Left lobe of liver (tissue), 2 donors: ENCODE measurements at regions not wholly inside any gene's neighbourhood (a gene's known extent, or its start where the extent isn't known, plus 50 kb on each side); places are given as distances from the start of the nearest gene placed in this dataset.

Source experiments
- ATAC-seq: fragments of 200-7000 bp; cut with Tn5 transposase; one replicate; pipeline ENCODE4 v1.9.1; 2020; ENCODE audit warnings: mild to moderate bottlenecking, moderate library complexity
- DNase-seq: peaks from one replicate; pipeline ENCODE4 v3.0.0-alpha.2; 2020; ENCODE audit warnings: low spot score
- donor health status: DM: no; HTN: no; CAD: no; lungs with moderate emphysema.
- donor health status: DM: no; HTN: yes; CAD: no.

DNA sequence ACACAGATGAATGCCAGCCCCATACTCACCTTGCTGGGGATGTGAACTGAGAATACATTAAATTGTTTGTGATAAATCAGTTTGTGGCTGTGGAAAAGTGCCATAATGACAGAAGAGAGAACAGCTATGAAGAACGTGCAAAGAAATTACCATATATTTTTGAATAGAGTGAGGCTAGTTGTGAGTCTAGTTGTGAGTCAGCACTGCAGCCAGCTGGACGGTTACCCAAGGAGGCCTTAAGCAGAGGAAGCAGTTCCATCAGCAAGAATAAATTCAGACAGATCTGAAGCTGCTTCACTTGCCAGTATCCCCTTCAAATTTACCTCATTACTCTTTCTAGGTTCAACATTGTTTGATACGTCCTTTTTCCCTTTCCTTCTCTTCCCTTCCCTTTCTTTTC, 446.0 kb downstream of the MTRR start:
- DNase-seq: no peak
- no peak for ATAC-seq

DNA sequence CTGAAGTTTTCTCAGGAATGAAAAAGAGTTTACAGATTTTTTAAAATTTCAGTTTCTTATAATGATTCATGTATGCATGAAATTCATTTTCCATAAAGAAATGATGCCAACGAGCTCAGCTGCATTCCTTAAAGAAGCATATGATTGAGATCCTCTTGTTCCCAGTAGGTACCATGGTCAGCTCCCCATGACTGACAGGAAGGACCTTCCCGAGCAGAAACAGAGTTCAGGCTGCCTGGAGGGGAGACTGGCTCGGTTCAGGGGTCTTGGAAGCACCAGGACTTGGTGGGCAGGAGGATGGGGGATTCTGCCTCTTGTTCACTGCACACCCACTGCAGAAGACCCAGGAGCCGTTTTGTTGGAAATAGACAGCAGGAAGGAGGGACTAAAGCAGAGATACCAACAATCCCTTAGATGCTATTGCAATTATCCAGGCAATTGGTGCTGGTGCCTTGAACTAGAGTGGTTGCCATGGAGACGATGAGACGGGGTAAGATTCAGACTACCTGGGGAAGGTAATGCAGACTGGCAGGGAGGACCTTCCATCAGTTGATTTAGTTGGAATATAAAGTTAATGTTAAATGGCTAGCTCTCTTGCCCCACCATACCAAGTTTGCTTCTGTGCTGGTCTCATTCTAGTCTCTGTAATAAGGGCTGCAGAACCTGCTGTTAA, 447.8 kb downstream of the MTRR start:
- DNase-seq (no peak), ATAC-seq (no peak)

GRCh38 chr5:8317335-8317734, 448.4 kb downstream of the MTRR start:
- DNase-seq (no peak), ATAC-seq (no peak)

DNA sequence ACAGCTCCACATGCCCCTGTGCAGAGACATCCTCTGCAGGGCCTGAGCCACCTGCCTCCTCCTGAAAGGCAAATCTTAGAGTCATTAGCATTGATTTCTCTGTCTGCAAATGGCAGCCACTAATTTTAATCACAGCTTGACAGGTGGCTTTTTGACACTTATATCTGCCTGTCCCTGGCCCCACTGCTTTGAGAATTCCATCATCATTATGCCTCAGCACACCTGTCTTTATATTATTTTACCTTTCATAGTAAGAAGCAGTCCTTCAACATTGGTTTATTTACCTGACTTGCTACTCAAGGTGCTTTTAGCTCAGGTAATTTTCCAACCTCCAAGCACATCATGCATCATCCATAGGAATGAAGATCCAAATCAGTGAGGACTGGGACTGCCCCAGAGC, 451.3 kb downstream of the MTRR start:
- no peak for DNase-seq
- no peak for ATAC-seq

GRCh38 chr5:8321272-8321671, 452.3 kb downstream of the MTRR start:
- ATAC-seq: no peak
- no peak for DNase-seq

DNA sequence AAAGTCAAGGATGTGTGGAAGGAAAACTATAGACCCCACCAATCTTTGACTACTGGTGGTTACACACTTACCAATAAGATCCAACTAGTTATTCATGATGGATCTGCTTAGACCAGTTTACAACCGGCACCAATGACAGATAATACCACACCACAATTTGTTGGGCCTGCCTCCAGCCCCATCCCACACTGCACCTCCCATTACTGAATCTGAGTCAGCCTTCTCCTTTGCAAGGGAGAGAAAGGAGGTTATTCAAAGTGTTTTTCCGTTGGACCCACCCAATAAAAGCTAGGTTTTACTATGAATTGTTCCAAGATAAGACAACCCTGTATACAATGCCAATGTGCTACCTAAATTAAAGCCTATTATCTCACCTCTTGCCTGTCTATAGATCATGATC, 453.5 kb downstream of the MTRR start:
- DNase-seq: no peak
- ATAC-seq: no peak

DNA sequence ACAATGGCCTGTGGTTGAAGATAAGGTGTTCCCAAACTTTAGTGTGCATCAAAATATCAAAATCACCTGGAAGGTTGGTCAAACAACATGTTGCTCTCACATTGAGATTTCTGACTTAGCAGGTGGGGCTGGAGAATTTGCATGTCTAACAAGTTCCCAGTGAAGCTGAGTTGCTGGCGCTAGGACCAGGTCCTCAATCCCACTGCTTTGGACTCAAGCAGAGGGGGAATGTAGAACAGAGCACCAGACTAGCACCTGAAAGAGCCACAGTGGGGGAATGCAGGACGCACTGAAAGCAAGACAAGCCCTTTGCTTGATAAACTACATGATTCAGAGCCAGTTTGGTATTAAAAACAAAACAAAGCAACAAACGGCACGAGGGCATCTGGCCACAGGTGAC, 458.1 kb downstream of the MTRR start:
- ATAC-seq: no peak

DNA sequence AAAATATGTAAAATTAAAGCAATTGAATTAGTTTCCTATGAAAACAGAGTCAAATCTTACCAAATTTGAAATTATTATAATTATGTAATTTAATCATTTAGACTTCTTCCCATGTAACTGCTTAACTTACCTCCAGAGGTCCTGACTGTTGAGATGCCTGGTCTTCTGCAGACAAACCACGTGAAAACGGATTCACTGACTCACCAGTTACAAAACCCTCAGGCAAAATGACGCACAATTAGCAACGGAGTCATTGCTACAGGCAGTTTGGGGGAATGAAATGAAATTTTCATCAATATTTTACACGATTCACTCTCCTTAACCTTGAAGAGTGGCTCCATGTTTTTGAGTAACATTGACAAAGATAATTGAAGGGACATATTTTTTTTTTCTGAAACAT, 460.8 kb downstream of the MTRR start:
- ATAC-seq: no peak
- DNase-seq: no peak

More for the DNA sequence above, 458.1 kb downstream of the MTRR start:
- no peak for DNase-seq

DNA sequence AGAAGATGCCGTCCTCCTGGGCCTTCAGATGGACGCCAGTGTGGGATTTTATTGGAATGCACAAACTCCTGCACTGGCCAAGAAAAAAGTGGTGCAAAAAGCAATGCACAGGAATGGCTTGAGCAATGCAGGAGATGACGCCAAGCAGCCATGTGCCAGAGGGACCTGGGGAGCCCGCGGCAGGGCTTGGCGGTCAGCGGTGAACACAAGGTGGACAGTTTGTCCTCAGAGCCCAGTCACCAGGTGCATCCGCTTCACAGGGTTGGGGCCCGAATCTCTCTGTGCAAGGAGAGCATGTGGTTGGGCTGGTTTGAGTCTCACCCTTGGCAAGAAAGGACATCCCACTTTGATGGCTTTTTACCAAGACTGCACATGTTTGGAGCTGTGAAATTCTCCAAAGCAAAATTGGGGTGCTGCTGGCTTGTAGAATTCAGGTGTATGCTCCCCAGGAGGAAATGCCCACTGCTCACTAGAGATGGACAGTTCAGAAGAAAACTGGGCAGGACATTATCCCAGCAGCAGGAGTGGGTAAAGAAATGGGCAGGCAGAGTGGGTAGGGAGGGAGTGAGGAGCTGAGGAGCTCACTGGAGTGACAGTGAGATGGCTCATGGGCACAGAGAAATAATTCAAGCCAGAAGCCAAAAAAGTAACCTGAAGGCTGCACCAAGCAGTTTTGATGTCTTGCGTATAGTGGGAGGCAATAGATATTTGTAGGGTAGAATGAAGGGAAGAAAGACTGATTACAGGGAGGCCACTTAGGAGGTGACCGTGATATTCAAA, 463.9 kb downstream of the MTRR start:
- no peak for ATAC-seq

DNA sequence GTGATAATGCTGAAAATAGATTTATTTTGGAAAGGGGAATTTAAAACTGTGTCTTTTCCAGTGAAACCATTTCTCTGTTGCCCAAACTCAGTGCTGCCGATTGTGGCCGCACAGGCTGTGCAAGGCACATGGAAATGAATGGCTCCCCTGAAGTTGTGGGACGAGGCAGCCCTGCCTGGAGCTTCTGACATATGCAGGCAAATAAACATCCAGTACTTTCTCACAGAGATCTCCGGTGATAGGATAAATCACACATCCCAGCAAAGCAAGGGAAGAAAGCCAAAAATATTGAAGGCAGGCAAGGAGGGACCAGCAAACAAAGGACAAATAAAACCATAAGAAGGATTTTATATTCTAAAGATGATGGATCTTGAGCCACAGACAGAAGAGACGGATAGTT, 464.5 kb downstream of the MTRR start:
- DNase-seq: no peak
- no peak for ATAC-seq

More for the DNA sequence above, 463.9 kb downstream of the MTRR start:
- no peak for DNase-seq

GRCh38 chr5:8333977-8334376, 465.0 kb downstream of the MTRR start:
- no peak for DNase-seq
- ATAC-seq: no peak

DNA sequence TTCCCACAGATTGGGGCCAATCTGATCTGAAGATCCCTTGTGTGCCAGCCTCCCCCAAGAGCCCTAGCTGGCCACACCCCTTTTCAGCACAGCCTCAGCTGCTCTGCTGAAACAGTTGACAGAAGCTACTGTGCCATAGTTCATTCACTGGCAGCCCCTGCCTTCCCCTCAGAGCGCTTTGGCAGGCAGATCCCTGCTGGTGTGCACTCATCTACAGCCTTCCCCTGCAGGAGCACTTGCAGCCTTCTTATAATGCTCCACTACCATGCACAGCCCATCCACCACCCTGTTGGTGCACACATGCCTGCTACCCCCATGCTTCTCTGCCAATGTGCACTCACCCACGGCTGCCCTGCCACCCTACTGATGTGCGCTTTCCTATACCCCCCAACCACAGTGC, 471.3 kb downstream of the MTRR start:
- no peak for DNase-seq
- ATAC-seq: no peak

DNA sequence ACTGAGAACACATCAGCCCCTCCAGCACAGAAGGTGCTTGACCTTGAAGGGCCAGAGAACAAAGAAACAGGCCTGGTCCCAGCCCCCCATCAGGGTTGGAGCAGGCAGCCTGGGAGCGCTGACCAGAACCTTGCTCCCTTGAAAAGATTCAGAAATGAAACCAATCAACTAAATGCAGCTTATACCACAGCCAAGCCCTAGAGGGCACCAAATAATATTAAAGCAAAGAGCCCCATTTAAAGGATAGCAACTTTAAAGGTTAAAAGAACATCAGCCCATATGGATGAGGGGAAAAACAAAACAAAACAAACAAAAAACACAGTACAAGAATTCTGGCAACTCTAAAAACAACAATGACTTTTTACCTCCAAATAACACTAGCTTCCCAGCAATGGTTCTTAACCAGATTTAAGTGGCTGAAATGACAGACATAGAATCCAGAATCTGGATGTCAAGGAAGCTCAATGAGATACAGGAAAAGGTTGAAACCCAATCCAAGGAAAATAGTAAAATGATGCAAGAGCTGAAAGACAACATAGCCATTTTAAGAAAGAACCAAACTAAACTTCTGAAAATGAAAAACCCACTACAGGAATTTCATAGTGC, 471.9 kb downstream of the MTRR start:
- DNase-seq (no peak), ATAC-seq (peak; percentile 75)

DNA sequence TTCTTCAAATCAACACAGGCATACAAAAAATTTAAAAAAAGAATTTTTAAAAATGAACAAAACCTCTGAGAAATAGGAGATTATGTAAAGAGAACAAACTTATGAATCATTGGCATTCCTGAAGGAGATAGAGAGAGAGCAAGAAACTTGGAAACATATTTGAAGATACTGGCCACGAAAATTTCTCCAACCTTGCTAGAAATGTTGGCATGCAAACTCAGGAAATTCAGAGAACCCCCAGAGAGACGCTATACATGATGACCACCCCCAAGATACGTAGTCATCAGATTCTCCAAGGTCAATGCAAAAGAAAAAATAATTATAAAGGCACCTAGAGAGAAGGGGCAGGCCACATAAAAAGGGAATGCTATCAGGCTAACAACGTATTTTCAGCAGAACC, 472.5 kb downstream of the MTRR start:
- no peak for ATAC-seq
- DNase-seq: no peak

- ATAC-seq (no peak), DNase-seq (no peak)
Observed at GRCh38 chr5:8347984-8348383, 479.0 kb downstream of the MTRR start.

DNA sequence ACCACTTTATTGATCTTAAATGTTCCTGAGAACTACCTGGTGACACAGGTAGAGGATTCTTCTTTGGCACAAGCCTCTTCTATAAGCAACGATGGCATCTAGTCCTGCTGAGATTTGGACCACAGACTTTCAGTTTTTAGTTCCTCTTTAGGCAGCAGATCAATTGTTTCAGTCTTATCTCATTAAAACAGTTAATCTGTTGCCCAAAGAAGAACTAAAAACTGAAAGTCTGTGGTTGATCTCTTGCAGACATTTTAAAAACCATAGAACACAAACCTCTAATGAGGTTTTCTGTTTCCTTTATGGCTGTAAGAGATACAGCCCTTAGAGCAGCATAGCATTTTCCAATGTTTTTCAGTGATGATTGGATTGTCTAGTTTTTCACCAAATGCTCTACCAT, 480.9 kb downstream of the MTRR start:
- ATAC-seq (no peak), DNase-seq (no peak)

- DNase-seq (no peak), ATAC-seq (no peak)
Observed at GRCh38 chr5:8350644-8351339, 481.8 kb downstream of the MTRR start.

DNA sequence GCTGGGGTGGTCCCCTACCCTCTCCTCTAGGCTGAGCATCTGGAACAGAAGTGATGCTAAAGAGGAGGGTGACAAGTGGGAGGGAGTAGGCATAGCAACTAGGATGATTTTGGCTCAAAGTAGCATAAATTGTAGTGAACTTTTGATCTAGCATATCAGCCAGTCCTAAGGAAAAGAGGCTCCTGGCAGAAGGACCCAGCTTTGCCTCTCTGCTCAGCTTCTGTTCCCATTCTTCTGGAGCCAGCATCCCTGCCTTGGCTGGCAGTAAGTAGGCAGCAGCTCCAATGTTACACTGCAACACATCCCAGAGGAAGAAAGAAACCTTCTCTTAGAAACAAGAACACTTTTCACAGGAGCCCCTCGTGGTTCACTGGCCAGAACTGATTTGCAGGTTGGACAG, 487.0 kb downstream of the MTRR start:
- DNase-seq: no peak
- no peak for ATAC-seq

DNA sequence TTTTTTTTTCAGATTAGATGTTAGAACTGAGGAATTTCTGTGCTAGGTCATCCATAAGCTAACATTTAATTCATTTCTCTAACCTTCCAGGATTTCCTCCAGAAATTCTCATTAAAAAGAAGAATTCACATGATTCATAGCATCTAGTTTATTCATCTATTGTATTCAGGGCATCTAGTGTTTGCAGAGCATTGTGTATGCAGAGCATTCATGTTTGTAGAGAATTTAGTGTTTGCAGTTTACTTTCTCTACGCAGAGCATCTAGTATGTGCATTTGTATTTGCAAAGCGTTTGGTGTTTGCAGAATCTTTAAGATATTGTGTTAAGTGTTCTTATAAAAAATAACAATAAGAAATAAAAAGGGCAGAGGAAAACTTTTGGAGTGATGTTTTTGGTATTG, 491.1 kb downstream of the MTRR start:
- ATAC-seq (no peak), DNase-seq (no peak)

DNA sequence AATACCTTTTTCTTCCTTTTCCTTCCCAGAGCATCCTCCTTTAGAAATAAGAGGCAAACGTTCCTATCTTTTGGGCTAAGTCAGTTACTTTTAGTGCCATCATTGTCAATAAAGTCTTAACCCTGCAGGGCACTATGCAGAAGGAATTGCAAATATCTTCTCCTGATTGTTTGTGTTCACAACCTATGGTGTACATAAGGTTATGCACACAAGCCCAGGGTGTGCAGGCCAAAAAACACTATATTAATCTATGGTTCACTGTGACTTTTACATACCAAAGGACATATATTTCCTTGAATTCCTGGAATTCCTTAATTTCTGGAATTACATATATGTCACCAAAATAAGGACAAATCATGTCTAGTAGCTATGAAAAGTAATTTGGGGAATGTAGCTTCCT, 493.5 kb downstream of the MTRR start:
- no peak for ATAC-seq
- no peak for DNase-seq

DNA sequence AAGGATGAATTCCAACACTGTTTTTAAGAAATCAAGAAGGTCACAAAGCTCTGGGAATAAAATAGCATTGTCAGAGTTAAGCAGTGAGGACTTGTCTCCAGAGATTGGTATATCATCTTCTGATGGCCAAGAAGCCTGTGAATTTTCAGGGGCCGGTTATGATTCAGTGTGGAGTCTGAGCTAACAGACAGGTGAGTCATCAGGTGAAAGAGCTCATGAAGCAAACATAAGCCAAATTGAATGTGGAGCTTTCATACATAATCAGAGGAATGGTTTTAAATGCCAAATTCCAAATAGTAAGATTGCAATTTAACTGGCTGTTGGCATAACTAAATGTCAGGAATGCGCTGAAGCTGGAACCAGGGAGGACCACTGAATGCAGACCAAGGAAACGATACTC, 494.2 kb downstream of the MTRR start:
- ATAC-seq: no peak
- no peak for DNase-seq

- ATAC-seq (no peak), DNase-seq (no peak)
Observed at GRCh38 chr5:8366266-8366665, 497.3 kb downstream of the MTRR start.
